K562 (cell line): ENCODE measurements at regions not wholly inside any gene's neighbourhood (a gene's known extent, or its start where the extent isn't known, plus 50 kb on each side); places are given as distances from the start of the nearest gene placed in this dataset.

Experiments used
- CEBPB ChIP-seq: fragments of 450-650 bp; IDR thresholded peaks from 2 replicates; pipeline ENCODE4 v1.6.1; 2016; ENCODE audit warnings: missing genetic modification characterization, missing compliant biosample characterization
- CHD4 ChIP-seq: fragments of 200-600 bp; sonication (generic); IDR thresholded peaks from 3 replicates; pipeline ENCODE4 v1.6.1; 2012; ENCODE audit warnings: low read depth, mild to moderate bottlenecking, mixed read lengths, low read length, inconsistent platforms; ENCODE audit not compliant: insufficient read depth, insufficient replicate concordance, poor library complexity, severe bottlenecking
- ETV6 ChIP-seq, 3 experiments: fragments of 150-350 bp in 1 of 3; sonication (generic) in 1 of 3; formaldehyde crosslinking in 1 of 3; IDR thresholded peaks; 2 replicates each; pipeline versions ENCODE4 v1.6.1 to v1.8.0; 2014 to 2022; ENCODE audit warnings: borderline replicate concordance in 2 of 3, low read depth in 2 of 3, antibody characterized with exemption in 1 of 3, low read length in 1 of 3, mild to moderate bottlenecking in 1 of 3, missing genetic modification reagents in 1 of 3
- FOXP1 ChIP-seq: sonication (generic); formaldehyde crosslinking; IDR thresholded peaks from 2 replicates; pipeline ENCODE4 v1.8.0; 2022; ENCODE audit warnings: mild to moderate bottlenecking, missing genetic modification reagents
- JUN ChIP-seq, 2 experiments: sonication (generic) in 1 of 2; formaldehyde crosslinking in 1 of 2; IDR thresholded peaks; 2 replicates each; pipeline versions ENCODE4 v1.6.1 to v1.8.0; 2012 to 2022; ENCODE audit warnings: borderline replicate concordance in 2 of 2, mild to moderate bottlenecking in 2 of 2, improper control_type of control experiment in 1 of 2, low read depth in 1 of 2, low read length in 1 of 2, missing genetic modification reagents in 1 of 2
- NCOA6 ChIP-seq: fragments of 450-650 bp; IDR thresholded peaks from 2 replicates; pipeline ENCODE4 v1.6.1; 2017; ENCODE audit warnings: mild to moderate bottlenecking
- TOE1 ChIP-seq, 2 experiments: fragments of 450-650 bp in 1 of 2; sonication (generic) in 1 of 2; formaldehyde crosslinking in 1 of 2; IDR thresholded peaks; 2 replicates each; pipeline versions ENCODE4 v1.7.1 to v1.8.0; 2016 to 2022; ENCODE audit warnings: borderline replicate concordance in 2 of 2, mild to moderate bottlenecking in 2 of 2, antibody characterized with exemption in 1 of 2, inconsistent platforms in 1 of 2, low read depth in 1 of 2, missing genetic modification reagents in 1 of 2, moderate library complexity in 1 of 2
- TRIM28 ChIP-seq: fragments of 450-650 bp; IDR thresholded peaks from 2 replicates; pipeline ENCODE4 v1.6.1; 2017
- ZBTB33 ChIP-seq: sonication (generic); formaldehyde crosslinking; IDR thresholded peaks from 2 replicates; pipeline ENCODE4 v1.8.1; 2023; ENCODE audit warnings: mild to moderate bottlenecking, missing genetic modification reagents
- ZNF407 ChIP-seq: fragments of 450-650 bp; IDR thresholded peaks from 2 replicates; pipeline ENCODE4 v1.6.1; 2016; ENCODE audit warnings: low read depth
- ZNF589 ChIP-seq: fragments of 200-800 bp; sonication (Bioruptor generic); IDR thresholded peaks from 2 replicates; pipeline ENCODE4 v1.6.1; 2016; ENCODE audit warnings: low read depth, missing genetic modification characterization, missing compliant biosample characterization

- TF ChIP-seq NCOA6 = no peak
- TF ChIP-seq ETV6 (IDR thresholded peaks at IDR 0.05; ENCODE audit: borderline replicate concordance in 1 of 2, low read depth in 2 of 2, low read length in 1 of 2) = no peak
- no peak for TF ChIP-seq ETV6 (CRISPR knock-in tag; IDR thresholded peaks at IDR 0.05; ENCODE audit: borderline replicate concordance)
- TF ChIP-seq TRIM28 = no peak
- TF ChIP-seq CEBPB = no peak
- no peak for TF ChIP-seq FOXP1
- TF ChIP-seq ZNF589 (CRISPR knock-in tag) = no peak
- TF ChIP-seq ZBTB33 (CRISPR knock-in tag) = no peak
- no peak for TF ChIP-seq JUN (IDR thresholded peaks at IDR 0.05; ENCODE audit: borderline replicate concordance, low read depth, low read length)
- TF ChIP-seq JUN (CRISPR knock-in tag; IDR thresholded peaks at IDR 0.05; ENCODE audit: borderline replicate concordance) = no peak
- no peak for TF ChIP-seq ZNF407
- TF ChIP-seq CHD4 = no peak
- no peak for TF ChIP-seq TOE1 (IDR thresholded peaks at IDR 0.05; ENCODE audit: borderline replicate concordance)
- TF ChIP-seq TOE1 (CRISPR knock-in tag; IDR thresholded peaks at IDR 0.05; ENCODE audit: borderline replicate concordance, low read depth) = no peak
Measured at GRCh38 chr1:82510431-82510830, 709.7 kb downstream of the ADGRL2 start.
